Prostate gland (tissue), 2 donors: ENCODE measurements at regions not wholly inside any gene's neighbourhood (a gene's known extent, or its start where the extent isn't known, plus 50 kb on each side); places are given as distances from the start of the nearest gene placed in this dataset.

ENCODE experiments used
- CTCF ChIP-seq, 4 experiments: fragments of 200-600 bp in 2 of 4; fragments of 450-650 bp in 2 of 4; sonication (generic) in 2 of 4; IDR thresholded peaks; 1 replicate in 3 of 4; 2 replicates in 1 of 4; pipeline ENCODE4 v1.5.1; 2016 to 2019; ENCODE audit warnings: antibody characterized with exemption in 4 of 4, mild to moderate bottlenecking in 2 of 4, moderate library complexity in 2 of 4
- POLR2A ChIP-seq: fragments of 450-650 bp; IDR thresholded peaks from one replicate; pipeline ENCODE4 v1.6.1; 2016; ENCODE audit warnings: antibody characterized with exemption, mild to moderate bottlenecking
- POLR2AphosphoS5 ChIP-seq: sonication (generic); formaldehyde crosslinking; IDR thresholded peaks from one replicate; pipeline ENCODE4 v1.6.1; 2017; ENCODE audit warnings: antibody characterized with exemption

DNA sequence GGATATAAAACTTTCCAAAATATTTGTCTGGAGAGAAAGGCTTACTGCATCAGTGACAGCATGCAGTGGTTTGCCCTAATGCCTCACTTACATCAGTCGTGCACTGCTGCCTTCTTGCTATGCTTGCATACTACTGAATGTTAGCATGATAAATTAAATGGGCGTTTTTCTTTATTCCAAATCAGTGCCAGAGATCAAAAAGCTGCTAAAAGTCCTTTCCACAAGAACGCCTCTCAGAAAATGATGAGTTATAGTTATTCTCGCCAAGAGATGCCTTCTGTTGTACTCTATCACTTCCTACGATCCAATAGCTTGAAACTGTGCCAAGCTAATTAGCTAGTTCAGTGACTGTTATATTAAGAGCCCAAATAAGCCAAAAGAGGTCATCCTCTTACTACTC, 345.8 kb upstream of the ROBO2 start:
- no peak for TF ChIP-seq POLR2A
- TF ChIP-seq CTCF (IDR thresholded peaks at IDR 0.05): no peak
- no peak for TF ChIP-seq POLR2AphosphoS5
